Right lobe of liver (tissue), 6 donors: ENCODE measurements at regions not wholly inside any gene's neighbourhood (a gene's known extent, or its start where the extent isn't known, plus 50 kb on each side); places are given as distances from the start of the nearest gene placed in this dataset.

Source experiments
- ATAC-seq, 4 donors: fragments of 200-7000 bp; cut with Tn5 transposase; one replicate each; pipeline ENCODE4 v1.9.1; 2020; ENCODE audit warnings: mild to moderate bottlenecking in 4 of 4, moderate library complexity in 4 of 4
- DNase-seq, 3 donors: peaks; one replicate each; pipeline ENCODE4 v3.0.0-alpha.2; 2020
- H3K27ac ChIP-seq, 3 donors: fragments of 200-600 bp; one replicate each; pipeline ENCODE4 v1.8.0; 2022
- H3K27me3 ChIP-seq, 2 donors: fragments of 200-600 bp; one replicate each; pipeline ENCODE4 v1.8.0; 2022
- H3K36me3 ChIP-seq, 4 donors: fragments of 200-600 bp; sonication (generic) in 1 of 4; one replicate each; pipeline versions ENCODE4 v1.5.1 to v1.8.0; 2017 to 2022; ENCODE audit warnings: control low read depth in 1 of 4
- H3K4me1 ChIP-seq, 4 donors: fragments of 200-600 bp; sonication (generic) in 1 of 4; one replicate each; pipeline versions ENCODE4 v1.5.1 to v1.8.0; 2017 to 2022; ENCODE audit warnings: control low read depth in 1 of 4
- H3K4me3 ChIP-seq, 3 donors: fragments of 200-600 bp; one replicate each; pipeline ENCODE4 v1.8.0; 2022
- H3K9me3 ChIP-seq, 4 donors: fragments of 200-600 bp; sonication (generic) in 1 of 4; one replicate each; pipeline versions ENCODE4 v1.5.1 to v1.8.0; 2017 to 2022; ENCODE audit warnings: control low read depth in 1 of 4
- POLR2A ChIP-seq: fragments of 450-650 bp; IDR thresholded peaks from one replicate; pipeline ENCODE4 v1.6.1; 2017; ENCODE audit warnings: antibody characterized with exemption, mild to moderate bottlenecking
- WGBS: methylation state at CpG from one replicate; pipeline ENCODE4 v1.1.6; 2018; ENCODE audit warnings: low coverage, low lambda C conversion rate; ENCODE audit not compliant: insufficient coverage; ENCODE audit errors: missing lambda C conversion rate; 5-methylcytosine and 5-hydroxymethylcytosine counted together
- intact Hi-C, 2 donors: fragments of 100-400 bp; cut with DNase I; formaldehyde crosslinking; loops; one replicate each; pipeline versions ENCODE4 v1.11.2 to v1.14.1; 2022
- TF ChIP-seq, protein P1 (sequence below), 4 donors: fragments of 200-600 bp in 3 of 4; fragments of 450-650 bp in 1 of 4; IDR thresholded peaks; one replicate each; pipeline versions ENCODE4 v1.5.1 to v1.8.0; 2016 to 2022; ENCODE audit warnings: antibody characterized with exemption in 4 of 4, mild to moderate bottlenecking in 2 of 4
- donor health status: DM: no; HTN: yes; CAD: no.
- donor health status: DM: no; HTN: no; CAD: no.
- donor health status: DM: no; HTN: no; CAD: no.
- donor health status: DM: no; HTN: yes; CAD: no.
- donor health status: DM: no; HTN: yes; CAD: no.

DNA sequence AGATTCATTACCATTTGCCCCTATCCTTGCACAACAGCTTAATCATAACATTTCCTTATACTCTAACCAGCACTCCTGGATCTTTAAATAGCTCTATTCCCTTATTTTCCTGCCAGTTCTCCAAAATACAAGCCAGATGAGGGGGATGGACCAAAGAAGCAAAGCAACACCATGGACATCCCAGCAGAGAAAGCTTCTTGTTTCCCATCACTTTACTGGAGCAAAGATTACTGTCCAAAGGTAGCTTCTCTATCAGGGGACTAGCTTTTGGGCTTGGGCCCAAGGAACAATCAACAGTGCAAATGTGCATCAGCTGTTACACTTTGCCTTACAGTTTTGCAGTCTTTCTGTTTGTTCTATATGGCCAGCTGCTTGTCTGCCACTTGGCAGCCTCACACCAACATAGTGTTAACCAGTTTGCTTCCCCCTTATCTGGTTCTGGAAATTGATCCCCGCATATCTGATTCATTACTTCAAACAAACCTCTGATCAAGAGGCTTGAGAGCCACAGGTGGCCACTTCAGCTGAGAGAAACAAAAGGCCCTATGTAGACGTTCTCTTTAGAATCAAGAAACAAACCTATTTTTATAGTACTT lies 814.3 kb downstream of the METTL15 start:
- ATAC-seq (no peak), DNase-seq (no peak)
- Histone ChIP-seq H3K4me1 (no peaks in the 10 kb centered on the region), H3K27me3 (no peaks in the 10 kb centered on the region), H3K27ac (no peak overlapping the region), H3K9me3 (no peaks in the 10 kb centered on the region), H3K36me3 (no peaks in the 10 kb centered on the region), H3K4me3 (no peak overlapping the region)
- TF ChIP-seq POLR2A = no peak
- TF ChIP-seq, protein P1, sequence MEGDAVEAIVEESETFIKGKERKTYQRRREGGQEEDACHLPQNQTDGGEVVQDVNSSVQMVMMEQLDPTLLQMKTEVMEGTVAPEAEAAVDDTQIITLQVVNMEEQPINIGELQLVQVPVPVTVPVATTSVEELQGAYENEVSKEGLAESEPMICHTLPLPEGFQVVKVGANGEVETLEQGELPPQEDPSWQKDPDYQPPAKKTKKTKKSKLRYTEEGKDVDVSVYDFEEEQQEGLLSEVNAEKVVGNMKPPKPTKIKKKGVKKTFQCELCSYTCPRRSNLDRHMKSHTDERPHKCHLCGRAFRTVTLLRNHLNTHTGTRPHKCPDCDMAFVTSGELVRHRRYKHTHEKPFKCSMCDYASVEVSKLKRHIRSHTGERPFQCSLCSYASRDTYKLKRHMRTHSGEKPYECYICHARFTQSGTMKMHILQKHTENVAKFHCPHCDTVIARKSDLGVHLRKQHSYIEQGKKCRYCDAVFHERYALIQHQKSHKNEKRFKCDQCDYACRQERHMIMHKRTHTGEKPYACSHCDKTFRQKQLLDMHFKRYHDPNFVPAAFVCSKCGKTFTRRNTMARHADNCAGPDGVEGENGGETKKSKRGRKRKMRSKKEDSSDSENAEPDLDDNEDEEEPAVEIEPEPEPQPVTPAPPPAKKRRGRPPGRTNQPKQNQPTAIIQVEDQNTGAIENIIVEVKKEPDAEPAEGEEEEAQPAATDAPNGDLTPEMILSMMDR (IDR thresholded peaks at IDR 0.05) = no peak
- 18% methylated on average over 2 of the region's 2 CpGs for WGBS
- intact Hi-C loops = no loop called here

DNA sequence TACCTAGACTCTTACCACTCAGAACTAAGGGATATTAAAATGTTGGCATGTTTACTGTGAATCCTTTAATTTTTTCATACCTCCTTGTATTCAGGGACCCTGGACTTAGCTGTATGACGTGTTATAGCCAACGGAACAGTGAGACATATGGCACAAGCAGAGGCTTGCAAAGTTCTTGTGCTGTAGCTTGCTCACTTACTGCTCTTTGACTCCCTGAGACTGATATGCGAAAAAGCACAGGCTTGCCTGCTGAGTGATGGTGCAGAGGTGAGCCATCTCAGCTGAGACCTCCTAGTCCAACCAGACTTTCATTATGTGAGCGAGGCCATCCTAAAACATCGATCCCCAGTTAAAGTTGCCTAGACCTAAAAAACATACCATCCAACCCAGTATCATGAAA lies 811.0 kb downstream of the METTL15 start:
- Histone ChIP-seq H3K36me3 (no peaks in the 10 kb centered on the region), H3K4me3 (no peak overlapping the region), H3K27ac (no peak overlapping the region), H3K27me3 (no peaks in the 10 kb centered on the region), H3K4me1 (no peaks in the 10 kb centered on the region), H3K9me3 (no peaks in the 10 kb centered on the region)
- DNase-seq (no peak), ATAC-seq (no peak)
- WGBS = 50% methylated on average over 5 of the region's 5 CpGs
- no peak for TF ChIP-seq POLR2A
- TF ChIP-seq, protein P1 (IDR thresholded peaks at IDR 0.05) = no peak
- intact Hi-C loops = no loop called here

DNA sequence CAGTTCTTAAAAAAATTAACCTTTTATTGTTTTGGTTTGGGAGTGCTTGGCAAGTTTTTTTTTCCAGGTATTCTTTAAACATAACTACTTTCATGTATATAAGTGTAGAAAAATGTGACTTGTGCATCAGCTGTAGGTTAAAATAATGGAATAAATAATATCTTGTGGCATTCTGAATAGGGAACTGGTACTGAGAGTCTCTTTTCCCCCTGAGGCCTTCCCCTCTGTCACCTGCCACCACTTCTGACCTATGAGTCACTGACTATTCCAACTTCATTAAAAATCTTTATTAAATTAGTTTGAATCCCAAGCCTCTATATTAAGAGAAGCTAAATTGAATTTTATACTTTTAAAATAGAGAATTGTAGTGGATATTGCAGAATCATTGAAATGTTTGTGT lies 805.7 kb downstream of the METTL15 start:
- DNase-seq (no peak), ATAC-seq (no peak)
- Histone ChIP-seq H3K4me3 (no peak overlapping the region), H3K36me3 (no peaks in the 10 kb centered on the region), H3K9me3 (no peaks in the 10 kb centered on the region), H3K4me1 (no peaks in the 10 kb centered on the region), H3K27me3 (no peaks in the 10 kb centered on the region), H3K27ac (no peak overlapping the region)
- intact Hi-C loops = no loop called here
- TF ChIP-seq, protein P1 (IDR thresholded peaks at IDR 0.05) = no peak
- no peak for TF ChIP-seq POLR2A

DNA sequence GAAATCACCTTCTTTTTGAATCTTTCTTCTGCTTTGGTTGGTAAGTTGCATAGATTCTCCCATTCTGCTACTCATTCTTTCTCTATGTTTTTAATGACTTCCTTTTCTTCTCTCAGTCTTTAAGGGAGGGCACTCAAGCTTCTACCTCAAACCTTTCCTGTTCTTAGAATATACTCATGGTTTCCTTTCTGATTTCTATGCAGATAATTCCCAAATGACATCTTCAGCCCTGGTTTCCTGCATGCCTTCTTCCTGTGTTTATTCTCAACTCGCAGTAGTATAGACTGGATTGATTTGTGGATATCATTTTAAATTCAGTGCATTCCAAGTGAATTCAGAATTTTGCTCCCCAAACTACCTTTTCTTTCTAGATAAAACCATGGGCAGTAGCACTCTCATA lies 803.6 kb downstream of the METTL15 start:
- Histone ChIP-seq H3K4me1 (no peaks in the 10 kb centered on the region), H3K27me3 (no peaks in the 10 kb centered on the region), H3K36me3 (no peaks in the 10 kb centered on the region), H3K4me3 (no peak overlapping the region), H3K9me3 (no peaks in the 10 kb centered on the region), H3K27ac (no peak overlapping the region)
- ATAC-seq = no peak
- intact Hi-C loops = no loop called here
- 31% methylated on average over 1 of the region's 1 CpG for WGBS
- TF ChIP-seq, protein P1 (IDR thresholded peaks at IDR 0.05) = no peak
- no peak for TF ChIP-seq POLR2A
- no peak for DNase-seq

DNA sequence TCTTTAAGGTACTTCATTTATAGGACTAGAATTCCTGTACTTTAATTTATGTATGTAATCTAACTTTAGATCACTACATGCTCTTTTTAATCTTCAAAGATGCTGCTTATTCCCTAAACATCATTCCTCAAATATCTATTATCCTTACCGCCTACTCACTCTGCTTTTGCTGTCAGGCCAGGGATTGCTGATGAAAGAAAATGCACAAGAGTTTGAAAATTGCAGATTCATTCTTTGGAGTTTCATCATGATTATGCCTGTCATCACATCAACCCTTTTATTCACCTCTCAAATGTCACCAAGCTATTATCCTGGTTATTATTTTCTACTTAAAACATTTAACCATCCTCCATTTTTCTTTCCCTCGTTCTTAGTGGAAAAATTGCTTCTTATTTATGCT lies 802.7 kb downstream of the METTL15 start:
- TF ChIP-seq POLR2A = no peak
- TF ChIP-seq, protein P1 (IDR thresholded peaks at IDR 0.05) = no peak
- H3K36me3 ChIP-seq = no peaks in the 10 kb centered on the region
- WGBS = 31% methylated on average over 2 of the region's 2 CpGs

More for the DNA sequence above, 802.7 kb downstream of the METTL15 start:
- no peaks in the 10 kb centered on the region for H3K9me3 ChIP-seq
- no peak overlapping the region for H3K4me3 ChIP-seq
- no peaks in the 10 kb centered on the region for H3K27me3 ChIP-seq
- ATAC-seq (no peak), DNase-seq (no peak)
- H3K27ac ChIP-seq = no peak overlapping the region
- intact Hi-C loops = no loop called here
- no peaks in the 10 kb centered on the region for H3K4me1 ChIP-seq
